ENCODE measurements at regions not wholly inside any gene's neighbourhood (a gene's known extent, or its start where the extent isn't known, plus 50 kb on each side); places are given as distances from the start of the nearest gene placed in this dataset.
"Not testable (repeated sequence)": the region's sequence is repeated elsewhere in the genome, so short reads cannot be mapped to it uniquely, and the experiment has no call there.

GRCh38 chr7:149600669-149601330 lies 103.2 kb upstream of the ZNF746 start:
- DNase-seq = not testable (repeated sequence)

GRCh38 chr7:149599636-149600206 lies 102.1 kb upstream of the ZNF746 start:
- DNase-seq = no peak

- no peak for DNase-seq
Observed at GRCh38 chr7:149598721-149599308, 101.2 kb upstream of the ZNF746 start.

- DNase-seq = not testable (repeated sequence)
Observed at GRCh38 chr7:149597789-149598188, 100.2 kb upstream of the ZNF746 start.

GRCh38 chr7:149595541-149595940 lies 97.9 kb upstream of the ZNF746 start:
- DNase-seq = no peak

GRCh38 chr7:149595078-149595477 lies 97.5 kb upstream of the ZNF746 start:
- DNase-seq = no peak

GRCh38 chr7:149588930-149589329 lies 91.3 kb upstream of the ZNF746 start:
- DNase-seq = no peak

GRCh38 chr7:149586646-149587645 lies 89.3 kb upstream of the ZNF746 start:
- DNase-seq = no peak

- no peak for DNase-seq
Observed at GRCh38 chr7:149584530-149584929, 86.9 kb upstream of the ZNF746 start.

- no peak for DNase-seq
Observed at GRCh38 chr7:149584009-149584408, 86.4 kb upstream of the ZNF746 start.

- no peak for DNase-seq
Observed at GRCh38 chr7:149580328-149580727, 82.7 kb upstream of the ZNF746 start.

- not testable (repeated sequence) for DNase-seq
Observed at GRCh38 chr7:149579365-149579764, 81.8 kb upstream of the ZNF746 start.

- DNase-seq = not testable (repeated sequence)
Observed at GRCh38 chr7:149574428-149574827, 76.8 kb upstream of the ZNF746 start.

- DNase-seq = no peak
Observed at GRCh38 chr7:149573519-149573918, 75.9 kb upstream of the ZNF746 start.

GRCh38 chr7:149572920-149573319 lies 75.3 kb upstream of the ZNF746 start:
- not testable (repeated sequence) for DNase-seq

GRCh38 chr7:149570784-149571183 lies 73.2 kb upstream of the ZNF746 start:
- no peak for DNase-seq

- no peak for DNase-seq
Observed at GRCh38 chr7:149569726-149570422, 72.3 kb upstream of the ZNF746 start.

- DNase-seq = no peak
Observed at GRCh38 chr7:149569025-149569725, 71.6 kb upstream of the ZNF746 start.

GRCh38 chr7:149568218-149568617 lies 70.6 kb upstream of the ZNF746 start:
- DNase-seq = no peak

- no peak for DNase-seq
Observed at GRCh38 chr7:149566103-149566502, 68.5 kb upstream of the ZNF746 start.

GRCh38 chr7:149565096-149565382 lies 67.4 kb upstream of the ZNF746 start:
- DNase-seq = no peak
